GM18868 (cell line): ENCODE measurements at regions not wholly inside any gene's neighbourhood (a gene's known extent, or its start where the extent isn't known, plus 50 kb on each side); places are given as distances from the start of the nearest gene placed in this dataset.
"Not testable (repeated sequence)": the region's sequence is repeated elsewhere in the genome, so short reads cannot be mapped to it uniquely, and the experiment has no call there.

Source experiments
- ATAC-seq: cut with Tn5 transposase; IDR thresholded peaks from one replicate; pipeline ENCODE4 v1.9.1; 2021; ENCODE audit warnings: mild to moderate bottlenecking, moderate library complexity; ENCODE audit not compliant: unreplicated experiment

DNA sequence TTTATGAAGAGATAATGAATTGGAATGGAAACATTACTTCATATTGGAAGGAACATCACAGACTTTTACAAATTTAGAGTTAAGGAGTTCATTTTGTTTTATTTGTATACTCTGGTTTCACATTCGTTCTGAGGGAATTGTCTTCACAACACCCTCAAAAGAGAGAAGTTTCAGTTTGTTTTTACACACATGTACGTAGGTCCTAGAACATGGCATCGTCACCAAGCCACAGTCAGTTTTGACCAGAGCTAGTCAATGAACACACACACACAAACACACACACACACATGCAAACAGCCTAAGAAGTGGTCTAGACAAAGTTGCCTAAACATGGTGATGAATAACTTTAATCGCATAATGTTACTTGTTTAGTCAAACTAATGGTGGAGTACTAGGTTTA lies 427.9 kb upstream of the BCHE start:
- ATAC-seq = no peak

DNA sequence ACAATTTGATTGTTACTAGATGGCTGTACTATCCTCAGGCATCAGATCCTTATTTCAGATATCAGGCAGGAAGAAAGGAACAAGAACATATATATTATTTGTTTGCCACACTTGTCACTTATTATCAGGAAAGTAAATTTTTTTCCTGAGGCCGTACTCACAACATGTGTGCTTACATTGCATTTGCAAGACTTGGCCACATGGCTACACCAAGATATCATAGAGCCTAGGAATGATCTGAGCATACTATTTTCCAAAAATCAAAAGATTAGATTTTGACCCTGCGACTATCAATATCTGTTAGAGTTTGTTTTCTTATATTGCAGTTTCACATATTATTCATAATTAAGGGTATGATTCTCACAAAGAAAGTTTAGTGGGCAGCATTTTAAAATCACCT lies 426.2 kb upstream of the BCHE start:
- ATAC-seq = no peak

DNA sequence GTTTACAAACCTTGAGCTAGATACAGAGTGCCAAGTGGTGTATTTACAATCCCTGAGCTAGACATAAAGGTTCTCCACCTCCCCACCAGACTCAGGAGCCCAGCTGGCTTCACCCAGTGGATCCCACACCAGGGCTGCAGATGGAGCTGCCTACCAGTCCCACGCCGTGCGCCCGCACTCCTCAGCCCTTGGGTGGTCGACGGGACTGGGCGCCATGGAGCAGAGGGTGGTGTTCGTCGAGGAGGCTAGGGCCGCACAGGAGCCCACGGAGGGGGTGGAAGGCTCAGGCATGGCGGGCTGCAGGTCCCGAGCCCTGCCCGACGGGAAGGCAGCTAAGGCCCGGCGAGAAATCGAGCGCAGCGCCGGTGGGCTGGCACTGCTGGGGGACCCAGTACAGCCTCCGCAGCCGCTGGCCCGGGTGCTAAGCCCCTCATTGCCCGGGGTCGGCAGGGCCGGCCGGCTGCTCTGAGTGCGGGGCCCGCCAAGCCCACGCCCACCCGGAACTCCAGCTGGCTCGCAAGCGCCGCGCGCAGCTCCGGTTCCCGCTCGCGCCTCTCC lies 421.1 kb upstream of the BCHE start:
- ATAC-seq = not testable (repeated sequence)

DNA sequence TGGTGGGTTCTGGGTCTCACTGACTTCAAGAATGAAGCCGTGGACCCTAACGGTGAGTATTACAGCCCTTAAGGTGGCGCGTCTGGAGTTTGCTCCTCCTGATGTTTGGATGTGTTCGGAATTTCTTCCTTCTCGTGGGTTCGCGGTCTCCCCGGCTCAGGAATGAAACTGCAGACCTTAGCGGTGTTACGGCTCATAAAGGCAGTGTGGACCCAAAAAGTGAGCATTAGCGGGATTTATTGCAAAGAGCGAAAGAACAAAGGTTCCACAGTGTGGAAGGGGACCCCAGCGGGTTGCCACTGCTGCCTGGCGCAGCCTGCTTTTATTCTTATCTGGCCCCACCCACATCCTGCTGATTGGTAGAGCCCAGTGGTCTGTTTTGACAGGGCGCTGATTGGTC lies 420.5 kb upstream of the BCHE start:
- no peak for ATAC-seq

DNA sequence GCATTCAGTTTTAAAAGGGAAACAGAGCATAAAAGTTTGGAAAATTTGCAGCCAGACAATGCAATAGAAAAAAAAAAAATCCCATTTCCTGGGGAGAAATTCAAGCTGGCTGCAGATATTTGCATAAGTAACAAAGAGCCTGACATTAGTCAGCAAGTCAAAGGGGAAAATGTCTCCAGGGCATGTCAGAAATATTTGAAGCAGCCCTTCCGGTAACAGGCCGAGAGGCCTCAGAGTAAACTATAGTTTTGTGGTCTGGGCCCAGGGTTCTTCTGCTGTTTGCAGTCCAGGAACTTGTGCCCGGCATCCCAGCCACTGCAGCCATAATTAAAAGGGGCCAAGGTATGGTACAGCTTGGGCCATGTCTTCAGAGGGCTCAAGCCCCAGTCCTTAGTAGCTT lies 411.6 kb upstream of the BCHE start:
- ATAC-seq = no peak

DNA sequence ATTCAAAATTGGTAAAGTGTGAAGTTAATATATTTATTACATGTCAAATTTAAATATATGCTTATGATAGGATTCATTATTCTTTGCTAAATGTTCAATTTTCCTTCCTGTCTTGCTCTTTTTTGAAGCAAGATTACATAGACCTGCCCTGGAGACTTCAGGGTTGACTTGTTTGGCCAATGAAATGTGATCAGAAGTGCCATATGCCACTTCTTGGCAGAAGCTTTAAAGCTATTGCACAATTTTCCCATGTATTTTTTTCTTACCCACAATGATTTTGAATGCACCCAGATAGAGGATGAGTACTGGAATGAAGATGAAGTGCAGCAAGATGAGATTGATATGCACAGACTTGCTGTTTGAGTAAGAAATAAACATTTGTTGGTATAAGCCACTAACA lies 406.3 kb upstream of the BCHE start:
- no peak for ATAC-seq

DNA sequence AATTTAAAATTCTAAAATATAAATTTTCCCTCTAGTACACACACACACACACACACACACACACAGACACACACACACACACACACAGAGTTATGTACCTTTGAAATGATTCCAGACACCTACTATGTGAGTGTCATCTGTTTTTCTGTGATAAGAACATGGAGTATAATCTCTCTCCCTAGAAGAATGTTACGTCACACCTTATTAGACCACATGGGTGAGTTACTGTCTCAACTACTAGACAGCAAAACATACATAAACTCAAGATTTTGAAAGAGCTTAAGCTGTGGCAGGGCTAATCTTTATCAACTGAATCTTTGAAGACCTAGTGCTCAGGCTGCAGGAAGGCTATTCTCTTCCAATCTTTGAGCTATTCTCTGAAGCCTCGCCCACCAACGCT lies 385.9 kb upstream of the BCHE start:
- no peak for ATAC-seq

DNA sequence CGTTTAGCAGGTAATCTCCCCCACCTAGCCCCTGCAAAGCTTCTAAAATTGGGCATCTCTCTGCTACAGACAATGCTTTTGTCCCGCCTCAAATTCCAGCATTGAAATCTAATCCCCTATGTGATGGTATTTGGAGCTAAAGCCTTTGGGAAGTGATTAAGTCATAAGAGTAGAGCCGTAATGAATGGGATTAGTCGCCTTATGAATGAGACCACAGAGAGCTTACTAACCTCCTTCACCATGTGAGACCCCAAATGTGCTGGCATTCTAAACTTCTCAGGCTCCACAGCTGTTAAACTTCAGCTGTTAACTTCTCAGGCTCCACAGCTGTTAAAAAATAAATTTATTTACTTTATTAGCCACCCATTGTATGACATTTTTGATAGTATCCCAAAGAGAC lies 374.2 kb upstream of the BCHE start:
- no peak for ATAC-seq

DNA sequence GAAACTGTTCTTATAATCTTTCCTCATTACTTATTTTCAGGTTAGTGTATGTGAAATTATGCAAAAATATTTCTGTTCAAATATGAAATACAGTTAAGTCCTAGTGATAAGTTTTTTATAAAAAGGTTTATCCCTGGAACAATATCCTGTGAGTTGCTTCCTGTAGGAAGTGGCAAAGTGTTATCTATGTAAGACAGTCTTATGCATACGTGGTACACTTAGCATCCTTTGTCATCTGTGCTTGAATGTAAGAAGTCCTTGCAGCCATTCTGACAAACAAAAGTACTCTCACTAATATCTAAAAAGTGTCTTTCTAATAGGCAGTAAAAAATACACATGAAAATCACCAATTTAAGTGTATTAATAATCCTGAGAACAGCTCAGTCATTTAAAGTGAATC lies 372.5 kb upstream of the BCHE start:
- ATAC-seq = no peak

DNA sequence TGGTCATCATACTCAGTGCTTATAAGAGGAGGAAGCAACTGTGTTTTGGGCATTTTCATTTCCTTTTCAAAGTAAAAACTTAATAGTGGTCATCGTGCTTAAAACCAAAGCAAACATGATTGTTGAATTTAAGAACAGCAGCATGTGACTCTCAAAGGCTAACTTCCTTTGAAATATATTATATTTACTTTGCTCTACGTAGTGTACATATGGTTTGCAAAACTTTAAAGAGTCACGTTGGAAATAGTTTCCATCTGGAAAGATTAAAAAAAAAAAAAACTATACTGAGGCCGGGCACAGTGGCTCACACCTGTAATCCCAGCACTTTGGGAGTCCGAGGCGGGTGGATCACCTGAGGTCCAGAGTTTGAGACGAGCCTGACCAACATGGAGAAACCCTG lies 367.9 kb upstream of the BCHE start:
- ATAC-seq = no peak

DNA sequence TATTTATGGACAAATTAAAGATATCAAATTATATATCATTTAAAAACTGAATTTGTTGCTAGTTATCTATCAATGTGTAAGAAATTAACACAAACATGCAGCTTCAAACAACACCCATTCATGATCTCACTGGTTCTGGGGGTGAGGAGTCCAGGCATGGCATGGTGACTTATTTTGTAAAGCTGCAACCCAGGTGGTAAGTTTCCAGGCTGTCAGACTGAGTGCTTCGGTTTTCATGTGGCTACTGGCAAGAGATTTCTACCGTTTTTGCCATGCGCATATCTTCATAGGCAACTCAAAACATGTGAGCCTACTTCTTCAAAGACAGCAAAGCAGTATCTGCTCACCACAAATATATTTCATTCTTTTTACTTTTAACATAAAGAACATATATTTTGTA lies 364.3 kb upstream of the BCHE start:
- ATAC-seq = no peak

DNA sequence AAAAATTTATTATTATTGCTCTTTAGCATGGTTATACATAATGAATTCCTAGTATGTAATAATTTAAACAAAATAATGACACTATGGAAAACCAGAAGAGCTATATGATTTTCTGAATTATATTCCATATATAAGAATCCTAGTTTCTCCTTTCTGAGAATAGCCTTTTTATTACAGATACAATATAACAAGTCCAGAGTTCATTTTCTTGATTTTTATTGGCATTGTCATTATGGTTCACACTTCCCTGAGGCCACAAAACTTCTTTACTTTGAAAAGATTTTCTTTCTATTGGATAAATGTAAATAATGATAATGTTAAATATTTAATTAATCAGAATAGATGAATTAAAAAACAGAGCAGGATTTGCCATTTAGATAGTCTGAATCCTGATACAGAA lies 362.3 kb upstream of the BCHE start:
- ATAC-seq = no peak

DNA sequence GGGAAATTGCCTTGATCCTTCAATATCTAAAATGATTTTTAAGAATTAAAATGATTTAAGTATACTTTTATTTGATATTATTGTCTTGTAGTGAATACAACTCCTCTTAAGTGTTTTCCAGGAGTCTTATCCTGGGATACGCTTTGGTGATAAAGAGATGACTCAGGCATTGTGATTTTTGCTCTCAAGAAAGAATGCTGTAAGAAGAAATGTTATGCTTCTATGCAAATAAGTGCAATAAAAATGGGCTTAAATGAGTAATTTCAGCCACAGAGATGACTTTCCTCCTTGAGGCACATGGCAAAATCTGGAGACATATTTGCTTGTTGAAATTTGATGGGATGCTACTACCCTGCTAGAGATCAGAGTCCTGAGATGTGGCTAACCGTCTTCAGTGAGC lies 358.6 kb upstream of the BCHE start:
- ATAC-seq = no peak

DNA sequence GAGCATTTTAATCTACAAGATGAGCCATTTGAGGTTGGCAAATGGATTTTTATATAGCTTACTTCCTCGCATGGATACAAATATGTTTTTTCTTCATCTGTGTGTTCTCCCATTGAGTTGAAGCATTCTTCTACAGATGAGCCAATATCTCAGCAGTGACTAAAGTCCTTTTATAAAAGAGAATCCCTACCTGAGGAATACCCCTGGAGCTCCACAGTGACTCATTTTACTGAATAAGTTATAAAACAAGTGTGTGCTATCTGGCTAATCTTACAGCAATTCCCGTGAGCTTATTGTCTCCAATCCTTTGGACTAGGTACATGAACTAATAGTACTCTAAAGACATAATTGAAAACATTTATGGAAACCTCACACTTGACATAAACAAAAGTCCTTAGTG lies 354.2 kb upstream of the BCHE start:
- no peak for ATAC-seq

DNA sequence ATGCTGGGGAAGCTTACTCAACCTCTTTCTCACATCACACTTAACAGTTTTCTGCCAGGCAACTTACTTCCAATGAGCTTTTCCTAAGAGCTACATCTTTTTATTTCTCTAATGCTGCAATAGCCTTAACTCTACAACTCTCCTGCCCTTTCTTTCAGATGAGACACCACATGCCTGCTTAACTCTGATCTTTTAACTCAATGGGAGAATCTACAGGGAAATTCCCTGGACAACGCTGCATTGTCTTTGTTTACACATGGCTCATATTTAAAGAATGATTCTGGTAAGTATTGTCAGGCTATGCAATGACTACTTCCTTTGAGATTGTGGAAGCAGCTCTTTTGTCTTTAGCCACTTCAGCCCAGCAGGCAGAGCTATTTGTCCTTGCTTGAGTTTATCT lies 353.1 kb upstream of the BCHE start:
- no peak for ATAC-seq

DNA sequence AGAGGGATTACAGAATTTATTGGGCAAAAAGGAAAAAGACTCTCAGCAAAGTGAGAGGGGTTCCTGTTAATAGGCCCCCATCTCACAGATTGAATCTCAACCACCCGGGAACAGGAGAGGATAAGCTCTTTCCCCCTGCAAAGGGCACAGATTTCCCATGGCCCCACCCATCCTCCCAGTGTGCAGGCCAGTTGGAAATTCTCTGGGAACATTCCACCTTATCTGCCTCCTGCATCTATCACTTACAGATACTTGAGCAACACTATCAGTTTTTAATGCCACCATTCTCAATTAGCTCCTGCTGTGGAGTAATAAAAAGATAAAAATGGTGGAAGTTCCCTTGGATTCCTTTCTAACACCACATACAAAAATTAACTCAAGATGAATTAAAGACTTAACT lies 350.0 kb upstream of the BCHE start:
- no peak for ATAC-seq

DNA sequence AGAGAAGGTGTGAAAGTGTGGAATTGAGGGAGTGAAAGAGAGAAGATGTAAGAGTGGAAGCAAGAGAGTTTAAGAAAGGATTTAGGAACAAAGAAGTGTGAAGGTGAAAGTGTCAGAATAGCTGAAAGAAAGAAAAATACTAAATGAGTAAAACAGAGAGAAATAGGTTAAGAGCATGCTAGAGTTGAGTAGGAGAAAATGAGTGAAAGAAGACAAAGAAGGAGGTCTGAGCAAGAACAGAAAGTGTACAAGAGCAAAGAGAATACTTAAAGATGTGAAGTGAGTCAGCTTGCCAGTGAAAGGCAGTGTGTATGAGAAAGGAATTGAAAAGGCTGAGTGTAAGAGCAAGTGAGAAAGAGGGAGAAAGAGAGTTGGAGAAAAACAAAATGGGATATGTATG lies 348.8 kb upstream of the BCHE start:
- ATAC-seq = no peak

DNA sequence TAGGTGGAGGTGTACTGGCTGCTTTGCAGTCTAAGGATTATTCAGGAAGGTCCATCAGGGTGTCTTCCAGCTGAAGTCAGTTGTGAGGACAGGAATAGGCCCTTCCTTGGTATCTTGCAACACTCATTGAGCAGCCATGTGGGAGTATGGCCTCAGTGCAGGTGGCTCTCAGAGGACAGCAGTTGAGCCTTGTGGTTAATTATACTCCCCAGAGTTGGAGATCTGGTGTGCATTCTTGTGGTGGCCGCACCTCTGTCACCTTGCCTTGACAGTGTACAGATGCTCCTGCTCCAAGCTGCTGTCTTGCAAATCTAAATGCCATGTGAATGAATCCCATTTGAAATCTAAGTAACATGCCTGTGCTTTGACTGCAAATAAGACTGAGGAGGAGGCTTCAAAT lies 339.9 kb upstream of the BCHE start:
- ATAC-seq = no peak

DNA sequence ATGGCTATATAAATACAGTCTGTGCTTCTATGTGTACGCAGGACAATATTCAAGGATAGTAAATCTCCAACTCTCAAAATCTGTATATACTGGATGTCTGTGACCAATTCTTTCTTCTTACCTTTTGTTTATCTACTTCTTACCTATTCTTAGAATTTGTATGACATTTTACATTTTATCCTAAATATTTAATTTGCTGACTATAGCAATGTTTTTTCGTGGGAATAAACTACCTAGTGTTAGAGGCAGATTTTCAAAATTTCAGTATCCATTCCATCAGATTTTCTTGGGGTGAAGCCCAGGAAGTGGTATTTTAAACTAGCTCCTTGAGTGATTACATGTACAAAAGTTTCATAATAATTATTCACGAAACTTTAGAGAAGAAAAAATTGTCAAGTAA lies 334.5 kb upstream of the BCHE start:
- no peak for ATAC-seq

DNA sequence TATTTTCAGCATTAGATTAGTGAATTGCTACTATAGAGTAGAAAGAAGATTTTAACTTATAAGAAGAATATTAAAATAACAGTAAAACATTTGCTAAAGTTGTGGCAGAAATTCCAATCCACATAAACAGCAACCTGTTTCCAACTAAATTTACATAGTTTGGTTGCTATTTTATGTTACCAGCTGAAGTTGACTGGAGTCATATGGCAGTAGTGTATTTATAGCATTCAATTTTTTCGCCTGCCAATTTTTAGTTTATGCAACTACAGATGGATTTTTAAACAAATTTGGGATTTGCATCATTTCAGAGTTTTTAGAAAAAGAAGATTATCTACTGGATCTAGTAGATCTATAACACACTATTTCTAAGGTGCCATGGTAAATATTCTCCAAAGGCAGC lies 332.5 kb upstream of the BCHE start:
- ATAC-seq = no peak

DNA sequence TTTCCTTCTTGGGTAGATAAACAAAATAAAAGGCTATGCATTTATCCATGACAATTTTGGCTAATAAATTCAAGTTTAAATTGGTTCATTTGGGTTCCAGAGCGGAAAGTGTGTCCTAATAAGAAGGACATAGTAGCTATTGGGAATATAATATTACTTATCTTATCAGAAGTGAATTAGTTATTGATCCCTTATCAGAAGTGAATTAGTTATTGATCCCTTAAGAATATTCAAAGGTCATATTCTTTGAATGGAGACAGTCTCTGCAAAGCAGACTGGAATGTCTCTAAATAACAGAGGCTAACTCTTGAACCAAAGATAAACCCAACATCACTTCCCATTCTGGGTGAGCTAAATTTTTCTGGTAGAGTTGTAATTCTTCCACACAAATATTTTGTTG lies 290.7 kb upstream of the BCHE start:
- no peak for ATAC-seq

DNA sequence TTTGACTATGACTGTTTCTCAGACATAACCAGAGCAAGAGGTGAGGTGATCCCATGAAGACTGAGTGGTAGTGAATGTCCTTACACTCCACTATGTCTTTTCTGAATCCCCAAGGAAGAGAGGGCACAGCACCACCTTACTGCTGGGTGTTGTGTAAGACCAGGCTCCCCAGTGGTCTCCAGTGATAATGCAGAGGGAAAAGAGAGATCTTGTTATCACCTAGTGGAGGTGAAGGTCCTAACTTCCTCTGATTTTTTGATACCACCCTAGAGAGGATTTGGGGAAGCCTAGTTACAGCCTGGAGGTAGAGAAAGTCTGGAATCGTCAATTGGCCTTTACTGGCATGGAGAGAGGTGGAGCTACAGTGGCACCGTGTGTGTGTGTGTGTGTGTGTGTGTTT lies 288.0 kb upstream of the BCHE start:
- ATAC-seq = no peak

DNA sequence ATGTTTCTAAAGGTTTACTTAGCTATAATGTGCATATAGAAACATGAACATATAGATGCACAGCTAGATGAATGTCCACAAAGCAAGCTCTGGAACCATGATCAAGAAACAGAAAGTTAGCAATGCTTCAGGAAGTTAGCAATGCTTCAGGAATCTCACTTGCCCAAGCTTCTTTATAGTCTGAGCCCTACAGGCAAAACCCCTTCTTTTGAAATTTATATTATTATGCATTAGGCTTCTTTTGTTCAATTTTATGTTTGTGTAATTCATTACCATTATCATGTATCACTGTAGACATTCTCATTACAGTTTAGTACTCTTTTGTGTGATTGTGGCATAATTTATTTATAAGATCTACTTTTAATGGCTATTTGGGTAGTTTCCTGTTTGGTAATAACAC lies 286.4 kb upstream of the BCHE start:
- ATAC-seq = no peak

DNA sequence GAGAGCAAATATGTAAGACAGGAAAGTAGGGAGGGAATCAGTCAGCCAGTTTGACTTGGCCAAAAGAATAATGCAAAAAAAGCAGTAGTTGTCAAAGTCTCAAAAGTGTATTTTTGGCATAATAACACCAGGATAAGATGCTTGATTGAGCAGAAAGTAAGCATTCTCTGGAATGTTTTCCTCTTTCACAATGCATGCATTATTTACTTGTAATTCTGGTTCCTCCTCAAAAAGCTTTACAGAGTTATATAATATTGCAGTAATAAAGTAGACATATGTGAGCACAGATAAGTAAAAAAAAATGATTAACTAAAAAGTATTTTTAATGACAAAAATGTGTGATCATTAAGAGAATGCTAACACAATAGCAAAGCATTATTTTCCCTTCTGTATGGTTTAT lies 285.9 kb upstream of the BCHE start:
- no peak for ATAC-seq
